Islet of Langerhans (tissue), 1 donor: ENCODE measurements at regions not wholly inside any gene's neighbourhood (a gene's known extent, or its start where the extent isn't known, plus 50 kb on each side); places are given as distances from the start of the nearest gene placed in this dataset.
A peak's percentile ranks its signal among the peaks of the same experiment; 100 is the strongest.

Experiments used
- FAIRE-seq: peaks from one replicate; lab custom pipeline; 2011; peaks lifted over from hg19 to GRCh38; lab: Jason Lieb, UNC

DNA sequence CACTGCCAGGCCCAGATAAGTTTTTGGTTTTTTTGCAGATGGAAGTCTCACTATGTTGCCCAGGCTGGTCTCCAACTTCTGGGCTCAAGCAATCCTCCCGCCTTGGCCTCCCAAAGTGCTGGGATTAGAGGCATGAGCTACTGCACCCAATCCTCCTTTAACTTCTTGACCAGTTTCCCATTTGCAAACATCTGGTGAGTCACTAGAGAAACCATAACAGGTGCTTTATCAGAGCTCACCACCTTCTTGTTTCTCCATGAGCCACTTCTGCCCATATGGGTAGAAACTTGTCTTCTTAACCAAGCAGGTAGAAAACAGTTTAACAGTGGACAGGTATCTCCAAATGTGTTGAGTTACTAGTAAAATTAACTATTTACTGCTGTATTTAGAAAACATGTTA lies 128.4 kb upstream of the AP1S2 start:
- FAIRE-seq: peak; percentile 17

GRCh38 chrX:15977644-15978043 lies 123.0 kb upstream of the AP1S2 start:
- FAIRE-seq: no peak

DNA sequence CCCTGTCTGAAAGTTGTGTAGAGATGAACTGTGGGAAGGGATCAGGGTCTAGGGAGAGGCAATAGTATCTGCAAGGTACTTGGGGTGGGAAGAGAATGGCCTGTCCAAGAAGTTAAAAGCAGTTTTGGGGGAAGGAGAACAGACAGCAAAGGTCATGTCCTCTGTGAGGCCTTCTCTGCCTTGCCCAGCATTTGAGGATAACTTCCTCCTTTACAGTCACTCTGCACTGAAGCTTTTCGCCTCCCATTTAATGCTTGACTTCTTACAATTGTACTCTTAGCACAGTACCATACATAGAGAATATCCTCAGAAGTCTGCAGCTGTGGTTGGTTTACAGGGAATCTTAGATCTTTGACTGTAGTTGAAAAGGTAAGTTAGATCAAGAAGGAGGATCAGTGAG lies 121.8 kb upstream of the AP1S2 start:
- FAIRE-seq: no peak

GRCh38 chrX:15973946-15974345 lies 119.3 kb upstream of the AP1S2 start:
- FAIRE-seq: no peak

GRCh38 chrX:15973299-15973698 lies 118.7 kb upstream of the AP1S2 start:
- no peak for FAIRE-seq

- no peak for FAIRE-seq
These were observed 117.1 kb upstream of the AP1S2 start for GRCh38 chrX:15971696-15972095.

GRCh38 chrX:15963858-15964257 lies 109.2 kb upstream of the AP1S2 start:
- no peak for FAIRE-seq

DNA sequence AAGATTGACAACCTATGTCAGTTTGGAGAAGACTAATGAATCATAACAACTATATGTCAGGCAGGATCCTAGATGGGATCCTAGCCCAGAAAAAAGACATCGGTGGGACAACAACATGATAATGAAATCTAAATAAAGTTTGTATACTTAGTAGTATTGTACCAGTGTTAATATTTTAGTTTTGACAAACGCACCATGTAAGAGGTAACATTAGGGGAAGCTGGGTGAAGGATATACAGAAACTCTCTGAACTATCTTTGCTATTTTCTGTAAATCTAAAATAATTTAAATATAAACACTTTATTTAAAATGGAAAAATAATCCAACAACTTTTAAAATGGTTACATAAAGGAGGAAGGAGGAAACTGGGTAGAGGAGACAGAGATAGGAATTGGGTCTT lies 105.6 kb upstream of the AP1S2 start:
- FAIRE-seq: no peak

- no peak for FAIRE-seq
These were observed 102.1 kb upstream of the AP1S2 start for GRCh38 chrX:15956681-15957080.

DNA sequence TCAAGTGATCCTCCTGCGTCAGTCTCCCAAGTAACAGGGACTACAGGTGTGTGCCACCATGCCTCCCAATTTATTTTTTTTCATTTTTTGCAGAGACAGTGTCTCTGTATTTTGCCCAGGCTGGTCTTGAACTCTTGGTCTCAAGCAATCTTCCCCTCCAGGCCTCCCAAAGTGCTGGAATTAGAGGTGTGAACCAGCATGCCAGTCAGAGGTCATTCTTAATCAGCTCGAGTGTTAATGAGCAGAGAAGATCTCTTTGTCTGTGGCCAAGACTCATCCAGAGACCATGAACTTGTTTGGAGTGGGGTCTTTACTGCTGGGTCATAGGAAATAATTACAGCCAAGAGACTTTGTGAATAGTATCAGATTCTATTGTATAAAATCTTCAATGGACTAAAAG lies 99.2 kb upstream of the AP1S2 start:
- no peak for FAIRE-seq

DNA sequence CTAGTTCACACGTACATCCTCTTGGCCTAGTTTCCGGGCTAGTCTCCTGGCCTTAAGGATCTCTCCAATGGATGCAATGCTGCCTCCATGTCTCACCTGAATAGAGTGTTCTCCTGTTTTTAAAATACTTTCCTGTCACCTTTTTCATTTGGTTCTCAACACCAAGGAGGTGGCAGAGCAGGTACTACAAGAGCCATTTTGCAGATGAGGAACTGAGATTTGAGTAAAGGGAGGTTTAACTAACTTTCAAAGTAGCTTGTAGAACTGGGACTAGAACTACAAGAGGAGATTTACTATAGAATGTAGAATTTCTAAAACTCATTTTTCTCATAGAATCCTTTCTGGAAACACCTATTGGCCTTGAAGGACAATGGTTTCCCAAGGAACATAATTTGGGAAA lies 97.6 kb upstream of the AP1S2 start:
- no peak for FAIRE-seq

- no peak for FAIRE-seq
These were observed 93.7 kb upstream of the AP1S2 start for GRCh38 chrX:15948318-15948660.

DNA sequence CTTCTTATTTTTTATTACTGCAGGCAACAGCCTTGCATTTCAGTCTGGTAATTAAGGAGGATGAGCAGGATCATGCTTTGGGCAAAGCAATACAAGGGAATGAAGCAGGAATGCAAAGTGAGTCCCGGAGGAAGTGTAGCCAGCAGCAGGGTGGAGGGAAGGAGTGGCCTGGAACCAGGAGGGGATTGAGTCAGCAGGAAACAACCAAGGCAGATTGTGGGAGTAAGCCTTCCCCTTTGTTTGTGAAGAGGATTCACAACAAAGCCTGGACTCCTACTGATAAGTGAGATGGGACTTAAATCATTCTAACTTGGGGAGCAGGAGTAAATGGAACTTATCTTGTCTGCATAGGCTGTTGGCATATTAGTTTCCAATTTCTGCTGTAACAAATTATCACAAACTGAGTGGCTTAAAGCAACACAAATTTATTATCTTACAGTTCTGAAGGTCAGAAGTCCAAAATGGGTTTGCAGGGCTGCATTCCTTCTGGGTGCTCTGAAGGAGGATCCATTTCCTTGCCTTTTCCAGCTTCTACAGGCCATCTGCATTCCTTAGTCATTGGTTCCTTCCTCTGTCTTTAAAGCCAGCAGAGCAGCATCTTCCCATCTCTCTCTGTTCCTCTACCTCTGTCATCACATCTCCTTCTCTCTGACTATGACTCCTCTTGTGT lies 93.2 kb upstream of the AP1S2 start:
- no peak for FAIRE-seq

DNA sequence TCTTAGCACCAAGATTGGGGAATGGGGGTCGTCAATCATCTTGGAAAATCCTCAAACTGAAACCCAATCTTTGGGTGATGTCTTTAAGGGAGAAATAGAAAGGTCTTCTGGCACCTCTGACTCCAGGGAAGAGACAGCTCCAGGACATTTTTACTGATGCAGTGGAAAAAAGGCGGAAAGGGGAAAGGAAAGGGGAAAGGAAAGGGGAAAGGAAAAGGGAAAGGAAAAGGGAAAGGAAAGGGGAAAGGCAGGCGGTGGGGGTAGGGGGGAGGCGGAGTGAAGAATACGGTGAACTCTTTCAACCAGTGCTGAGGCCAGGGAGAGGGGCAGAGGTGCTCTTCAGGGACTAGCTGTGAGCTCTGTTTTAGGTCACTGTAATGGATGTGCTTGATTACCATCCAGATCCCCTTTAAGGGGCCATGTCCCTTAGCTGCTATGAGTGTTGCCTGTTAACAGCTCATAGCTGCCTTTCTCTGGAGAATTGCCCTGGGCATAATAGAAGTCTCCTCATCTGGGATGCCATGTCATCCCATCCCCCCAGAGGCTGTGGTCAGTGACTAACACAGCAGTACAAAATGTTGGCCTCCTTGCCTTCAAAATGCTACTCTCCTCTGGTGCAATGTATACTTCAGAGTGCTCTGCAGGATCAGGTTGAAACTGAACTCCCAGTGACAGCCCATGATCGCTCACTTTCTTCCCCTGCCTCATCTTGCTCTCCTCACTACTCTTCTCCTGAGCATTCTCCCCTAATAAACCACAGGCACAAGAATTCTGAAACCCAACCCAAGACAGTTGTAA lies 92.4 kb upstream of the AP1S2 start:
- no peak for FAIRE-seq

GRCh38 chrX:15943391-15943790 lies 88.8 kb upstream of the AP1S2 start:
- no peak for FAIRE-seq

DNA sequence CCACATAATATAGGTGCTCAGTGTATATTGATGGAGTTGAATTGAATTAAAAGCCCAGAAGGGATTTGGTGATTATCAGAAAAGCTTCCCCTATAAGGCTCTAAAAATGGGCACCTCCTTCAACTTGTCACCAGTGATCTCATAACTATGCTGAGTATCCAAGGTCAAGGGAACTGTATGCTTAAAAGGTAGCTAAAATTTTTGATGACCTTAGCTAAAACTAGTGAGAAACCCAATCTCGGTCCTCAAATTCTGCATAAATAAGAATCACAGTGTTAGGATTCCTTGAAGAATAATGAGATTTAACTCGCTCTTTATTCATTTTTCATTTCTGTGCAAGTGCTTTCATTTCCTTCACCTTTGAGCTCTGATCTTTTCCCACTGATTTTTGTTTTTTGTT lies 87.7 kb upstream of the AP1S2 start:
- FAIRE-seq: no peak

GRCh38 chrX:15939737-15940136 lies 85.1 kb upstream of the AP1S2 start:
- FAIRE-seq: no peak

DNA sequence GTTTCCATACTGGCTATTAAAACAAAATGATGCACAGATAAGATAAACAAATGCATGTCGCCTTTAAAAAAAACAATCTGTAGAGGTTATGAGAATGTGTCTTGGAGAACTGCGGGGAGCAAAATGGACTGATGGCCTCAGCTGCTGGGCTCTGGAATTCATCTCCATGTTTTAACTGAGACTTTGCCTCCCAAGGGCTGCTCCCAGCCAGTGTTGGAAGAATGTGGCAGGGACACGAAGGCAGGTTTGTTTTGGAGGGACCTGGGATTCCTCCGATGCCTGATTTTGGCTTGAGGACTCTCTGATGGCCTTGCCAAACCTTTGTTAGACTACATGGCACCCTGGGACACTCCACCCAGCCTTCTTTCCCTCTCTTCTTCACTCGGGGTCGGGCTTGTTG lies 83.5 kb upstream of the AP1S2 start:
- FAIRE-seq: no peak

- FAIRE-seq: no peak
These were observed 76.7 kb upstream of the AP1S2 start for GRCh38 chrX:15931362-15931761.

GRCh38 chrX:15930585-15930984 lies 76.0 kb upstream of the AP1S2 start:
- FAIRE-seq: peak; percentile 96

GRCh38 chrX:15929194-15929593 lies 74.6 kb upstream of the AP1S2 start:
- FAIRE-seq: no peak

DNA sequence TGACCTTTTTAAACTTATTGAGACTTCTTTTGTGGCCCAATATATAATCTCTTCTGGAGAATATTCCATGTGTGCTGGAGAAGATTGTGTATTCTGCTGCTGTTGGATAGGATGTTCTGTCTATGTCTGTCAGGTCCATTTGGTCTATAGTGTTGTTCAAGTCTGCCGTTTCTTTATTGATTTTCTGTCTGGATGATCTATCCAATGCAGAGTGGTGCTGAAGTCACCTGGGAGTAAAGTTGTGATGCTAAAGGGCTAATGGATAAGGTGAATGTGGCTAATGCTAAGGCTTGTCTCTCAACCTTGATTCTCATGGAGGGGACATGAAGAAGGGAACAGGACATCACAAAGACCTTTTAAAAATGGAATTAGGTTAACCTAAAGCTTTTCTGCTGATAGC lies 72.0 kb upstream of the AP1S2 start:
- FAIRE-seq: no peak

GRCh38 chrX:15918003-15918402 lies 63.4 kb upstream of the AP1S2 start:
- FAIRE-seq: no peak

GRCh38 chrX:15916704-15917084 lies 62.1 kb upstream of the AP1S2 start:
- FAIRE-seq: no peak
